Gastrocnemius medialis (tissue), 4 donors: ENCODE measurements at regions not wholly inside any gene's neighbourhood (a gene's known extent, or its start where the extent isn't known, plus 50 kb on each side); places are given as distances from the start of the nearest gene placed in this dataset.

ENCODE experiments used
- CTCF ChIP-seq, 5 experiments: fragments of 450-650 bp in 3 of 5; fragments of 200-600 bp in 2 of 5; sonication (generic) in 2 of 5; IDR thresholded peaks in 4 of 5; conservative IDR thresholded peaks in 1 of 5; 1 replicate in 4 of 5; 2 replicates in 1 of 5; pipeline ENCODE4 v1.5.1; 2016 to 2019; ENCODE audit warnings: antibody characterized with exemption in 5 of 5, mild to moderate bottlenecking in 3 of 5, moderate library complexity in 3 of 5
- POLR2A ChIP-seq, 2 donors: fragments of 450-650 bp; IDR thresholded peaks; one replicate each; pipeline ENCODE4 v1.6.1; 2017; ENCODE audit warnings: antibody characterized with exemption in 2 of 2, mild to moderate bottlenecking in 2 of 2, moderate library complexity in 2 of 2

DNA sequence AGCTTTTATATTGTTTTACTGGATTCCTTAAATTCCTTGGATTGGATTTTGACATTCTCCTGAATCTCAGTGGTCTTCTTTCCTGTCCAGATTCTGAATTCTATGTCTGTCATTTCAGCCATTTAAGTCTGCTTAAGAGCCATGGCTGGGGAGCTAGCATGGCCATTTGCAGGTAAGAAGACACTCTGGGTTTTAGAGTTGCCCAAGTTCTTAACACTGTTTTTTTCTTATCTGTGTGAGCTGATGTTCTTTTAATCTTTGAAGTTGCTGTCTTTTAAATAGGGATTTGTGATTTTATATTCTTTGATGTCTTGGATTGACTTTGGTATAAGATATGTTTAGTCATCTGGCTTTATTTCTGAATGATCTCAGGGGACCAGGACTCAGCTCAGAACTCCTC, 677.2 kb downstream of the CCDC85A start:
- no peak for TF ChIP-seq POLR2A (IDR thresholded peaks at IDR 0.05)
- TF ChIP-seq CTCF (IDR thresholded peaks at IDR 0.05 in 4 of 5, conservative IDR thresholded peaks at IDR 0.05 in 1 of 5): no peak
